Right lobe of liver (tissue), 4 donors: ENCODE measurements at regions not wholly inside any gene's neighbourhood (a gene's known extent, or its start where the extent isn't known, plus 50 kb on each side); places are given as distances from the start of the nearest gene placed in this dataset.

Experiments
- POLR2A ChIP-seq: fragments of 450-650 bp; IDR thresholded peaks from one replicate; pipeline ENCODE4 v1.6.1; 2017; ENCODE audit warnings: antibody characterized with exemption, mild to moderate bottlenecking
- TF ChIP-seq, protein P1 (sequence below), 4 donors: fragments of 200-600 bp in 3 of 4; fragments of 450-650 bp in 1 of 4; IDR thresholded peaks; one replicate each; pipeline versions ENCODE4 v1.5.1 to v1.8.0; 2016 to 2022; ENCODE audit warnings: antibody characterized with exemption in 4 of 4, mild to moderate bottlenecking in 2 of 4
- donor health status: DM: no; HTN: no; CAD: no.
- donor health status: DM: no; HTN: no; CAD: no.
- donor health status: DM: no; HTN: yes; CAD: no.

DNA sequence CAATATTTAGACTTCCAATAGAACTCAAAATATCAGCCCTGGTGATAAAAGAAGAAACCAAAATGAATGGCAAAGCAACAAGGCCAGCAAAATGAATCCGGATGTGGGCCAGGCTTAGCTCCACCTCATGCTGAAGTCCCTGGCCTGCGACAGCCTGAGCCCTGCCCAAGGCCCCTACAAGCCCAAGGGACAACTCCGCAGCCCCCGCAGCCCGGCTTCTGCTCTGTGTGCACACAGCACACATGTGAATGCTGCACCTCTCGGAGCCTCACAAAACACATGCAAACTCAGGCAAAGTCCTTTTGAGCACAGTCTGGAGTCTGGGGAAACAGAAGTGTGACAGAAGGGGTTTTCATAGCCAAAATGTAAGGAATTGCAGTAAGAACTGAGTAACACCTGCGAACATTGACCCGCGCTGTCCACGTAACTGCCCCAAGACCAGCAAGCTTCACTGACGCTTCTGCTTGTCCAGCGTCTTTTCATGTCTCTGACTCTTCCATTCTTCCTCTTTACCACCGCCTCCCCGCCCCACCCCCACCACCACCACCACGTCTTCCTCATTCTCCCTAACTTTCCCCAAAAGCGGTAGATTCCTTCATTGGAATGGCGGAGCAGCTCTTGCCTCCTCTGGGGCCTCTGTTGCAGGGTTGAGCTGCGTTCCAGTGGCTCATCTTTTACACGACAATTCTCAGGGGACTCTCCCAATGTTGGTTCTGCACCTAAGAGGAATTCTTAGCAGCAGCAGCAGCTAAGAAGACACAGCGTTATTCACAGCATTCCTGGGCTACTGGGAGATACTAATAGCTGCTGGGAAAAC lies 136.4 kb upstream of the COPS8 start:
- TF ChIP-seq, protein P1, sequence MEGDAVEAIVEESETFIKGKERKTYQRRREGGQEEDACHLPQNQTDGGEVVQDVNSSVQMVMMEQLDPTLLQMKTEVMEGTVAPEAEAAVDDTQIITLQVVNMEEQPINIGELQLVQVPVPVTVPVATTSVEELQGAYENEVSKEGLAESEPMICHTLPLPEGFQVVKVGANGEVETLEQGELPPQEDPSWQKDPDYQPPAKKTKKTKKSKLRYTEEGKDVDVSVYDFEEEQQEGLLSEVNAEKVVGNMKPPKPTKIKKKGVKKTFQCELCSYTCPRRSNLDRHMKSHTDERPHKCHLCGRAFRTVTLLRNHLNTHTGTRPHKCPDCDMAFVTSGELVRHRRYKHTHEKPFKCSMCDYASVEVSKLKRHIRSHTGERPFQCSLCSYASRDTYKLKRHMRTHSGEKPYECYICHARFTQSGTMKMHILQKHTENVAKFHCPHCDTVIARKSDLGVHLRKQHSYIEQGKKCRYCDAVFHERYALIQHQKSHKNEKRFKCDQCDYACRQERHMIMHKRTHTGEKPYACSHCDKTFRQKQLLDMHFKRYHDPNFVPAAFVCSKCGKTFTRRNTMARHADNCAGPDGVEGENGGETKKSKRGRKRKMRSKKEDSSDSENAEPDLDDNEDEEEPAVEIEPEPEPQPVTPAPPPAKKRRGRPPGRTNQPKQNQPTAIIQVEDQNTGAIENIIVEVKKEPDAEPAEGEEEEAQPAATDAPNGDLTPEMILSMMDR (IDR thresholded peaks at IDR 0.05): no peak
- no peak for TF ChIP-seq POLR2A
